Progenitor cell of endocrine pancreas (in vitro differentiated cells): ENCODE measurements at regions not wholly inside any gene's neighbourhood (a gene's known extent, or its start where the extent isn't known, plus 50 kb on each side); places are given as distances from the start of the nearest gene placed in this dataset.

Experiments used
- DNase-seq: peaks from one replicate; pipeline ENCODE4 v3.0.0; 2021; ENCODE audit warnings: low spot score; ENCODE audit not compliant: unreplicated experiment
- H3K27ac Mint-ChIP-seq: 2 replicates; pipeline ENCODE4 v1.8.0; 2021; ENCODE audit warnings: mild to moderate bottlenecking, moderate library complexity, mixed read lengths
- H3K27me3 Mint-ChIP-seq: 2 replicates; pipeline ENCODE4 v1.8.0; 2021; ENCODE audit warnings: mixed read lengths
- H3K36me3 Mint-ChIP-seq: 2 replicates; pipeline ENCODE4 v1.8.0; 2022; ENCODE audit warnings: mixed read lengths; ENCODE audit not compliant: insufficient read depth
- H3K4me1 Mint-ChIP-seq: 2 replicates; pipeline ENCODE4 v1.8.0; 2021; ENCODE audit warnings: low read depth, mixed read lengths
- H3K4me3 Mint-ChIP-seq: 2 replicates; pipeline ENCODE4 v1.8.0; 2021; ENCODE audit warnings: low read depth, mild to moderate bottlenecking, moderate library complexity, mixed read lengths
- H3K9me3 Mint-ChIP-seq: 2 replicates; pipeline ENCODE4 v1.8.0; 2021; ENCODE audit warnings: low read depth, mixed read lengths
- TF ChIP-seq, protein P1 (sequence below): fragments of 200-600 bp; sonication (generic); IDR thresholded peaks from one replicate; pipeline ENCODE4 v1.5.0; 2021; ENCODE audit warnings: antibody characterized with exemption, mild to moderate bottlenecking; ENCODE audit not compliant: unreplicated experiment

DNA sequence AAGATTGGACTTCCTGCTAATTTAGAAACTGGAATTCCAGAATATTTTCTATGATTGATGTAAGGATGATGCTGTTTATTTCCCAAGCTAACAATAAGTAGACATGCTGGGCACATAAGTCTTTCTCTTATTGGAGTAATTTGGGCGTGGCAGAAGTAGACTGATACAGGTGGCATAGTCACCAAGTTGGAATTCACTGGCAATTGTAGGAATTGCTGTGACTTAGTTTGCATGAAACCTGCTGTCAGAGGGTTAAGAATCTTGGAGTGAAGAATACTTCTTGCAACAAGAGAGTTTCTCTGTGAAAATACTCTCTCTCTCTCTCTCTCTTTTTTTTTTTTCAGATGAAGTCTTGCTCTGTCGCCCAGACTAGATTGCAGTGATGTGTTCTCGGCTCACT, 569.7 kb downstream of the REEP3 start:
- no peaks in the 10 kb centered on the region for H3K36me3 Mint-ChIP-seq
- H3K27ac Mint-ChIP-seq: no peak overlapping the region
- no peaks in the 10 kb centered on the region for H3K27me3 Mint-ChIP-seq
- H3K4me1 Mint-ChIP-seq: peaks cover 1% of the 10 kb centered on the region
- TF ChIP-seq, protein P1, sequence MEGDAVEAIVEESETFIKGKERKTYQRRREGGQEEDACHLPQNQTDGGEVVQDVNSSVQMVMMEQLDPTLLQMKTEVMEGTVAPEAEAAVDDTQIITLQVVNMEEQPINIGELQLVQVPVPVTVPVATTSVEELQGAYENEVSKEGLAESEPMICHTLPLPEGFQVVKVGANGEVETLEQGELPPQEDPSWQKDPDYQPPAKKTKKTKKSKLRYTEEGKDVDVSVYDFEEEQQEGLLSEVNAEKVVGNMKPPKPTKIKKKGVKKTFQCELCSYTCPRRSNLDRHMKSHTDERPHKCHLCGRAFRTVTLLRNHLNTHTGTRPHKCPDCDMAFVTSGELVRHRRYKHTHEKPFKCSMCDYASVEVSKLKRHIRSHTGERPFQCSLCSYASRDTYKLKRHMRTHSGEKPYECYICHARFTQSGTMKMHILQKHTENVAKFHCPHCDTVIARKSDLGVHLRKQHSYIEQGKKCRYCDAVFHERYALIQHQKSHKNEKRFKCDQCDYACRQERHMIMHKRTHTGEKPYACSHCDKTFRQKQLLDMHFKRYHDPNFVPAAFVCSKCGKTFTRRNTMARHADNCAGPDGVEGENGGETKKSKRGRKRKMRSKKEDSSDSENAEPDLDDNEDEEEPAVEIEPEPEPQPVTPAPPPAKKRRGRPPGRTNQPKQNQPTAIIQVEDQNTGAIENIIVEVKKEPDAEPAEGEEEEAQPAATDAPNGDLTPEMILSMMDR: no peak
- DNase-seq: no peak
- H3K4me3 Mint-ChIP-seq: no peak overlapping the region
- no peaks in the 10 kb centered on the region for H3K9me3 Mint-ChIP-seq

DNA sequence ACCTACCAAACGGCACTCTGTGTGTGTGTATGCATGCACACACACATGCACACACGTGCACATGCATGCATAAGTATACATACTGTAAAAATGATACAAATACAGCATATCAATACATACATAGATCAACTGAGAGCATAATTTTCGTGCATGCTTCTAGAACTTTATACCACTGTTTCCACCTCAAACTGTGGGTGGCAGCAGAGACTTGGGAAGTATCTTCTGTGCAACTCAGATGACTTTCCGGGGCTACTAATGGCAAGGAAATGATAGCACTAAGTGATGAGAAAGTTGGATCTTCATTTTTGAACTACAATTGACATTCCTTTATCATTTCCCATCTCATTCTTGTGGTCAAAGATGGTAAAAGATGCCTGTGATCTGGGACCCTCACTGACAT, 570.7 kb downstream of the REEP3 start:
- Mint-ChIP-seq H3K4me1 (no peaks in the 10 kb centered on the region), H3K4me3 (no peak overlapping the region), H3K27ac (no peak overlapping the region), H3K36me3 (no peaks in the 10 kb centered on the region), H3K27me3 (no peaks in the 10 kb centered on the region), H3K9me3 (no peaks in the 10 kb centered on the region)
- TF ChIP-seq, protein P1: peak; percentile 52
- no peak for DNase-seq

DNA sequence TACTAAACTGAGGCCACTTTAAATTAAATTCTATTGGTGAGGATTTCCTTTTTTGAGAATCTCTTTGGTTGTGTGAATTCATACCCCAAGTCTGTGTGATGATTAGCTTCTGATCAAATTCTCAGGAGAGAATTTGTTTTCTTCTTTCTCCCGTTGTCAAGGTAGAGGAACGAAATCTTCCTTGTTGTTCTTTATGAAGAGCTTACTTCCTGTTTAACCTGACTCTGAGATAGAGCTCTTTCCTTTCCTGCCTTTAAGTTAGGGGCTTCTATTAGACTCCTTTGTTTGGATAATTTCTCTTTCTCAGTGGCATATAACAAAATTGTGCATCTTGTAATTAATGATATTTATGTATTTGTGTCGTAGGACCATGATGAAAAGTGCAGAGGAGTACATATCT, 572.1 kb downstream of the REEP3 start:
- H3K4me3 Mint-ChIP-seq: no peak overlapping the region
- H3K27me3 Mint-ChIP-seq: no peaks in the 10 kb centered on the region
- no peak for DNase-seq
- TF ChIP-seq, protein P1: no peak
- no peak overlapping the region for H3K27ac Mint-ChIP-seq
- no peaks in the 10 kb centered on the region for H3K4me1 Mint-ChIP-seq
- H3K9me3 Mint-ChIP-seq: no peaks in the 10 kb centered on the region
- no peaks in the 10 kb centered on the region for H3K36me3 Mint-ChIP-seq

DNA sequence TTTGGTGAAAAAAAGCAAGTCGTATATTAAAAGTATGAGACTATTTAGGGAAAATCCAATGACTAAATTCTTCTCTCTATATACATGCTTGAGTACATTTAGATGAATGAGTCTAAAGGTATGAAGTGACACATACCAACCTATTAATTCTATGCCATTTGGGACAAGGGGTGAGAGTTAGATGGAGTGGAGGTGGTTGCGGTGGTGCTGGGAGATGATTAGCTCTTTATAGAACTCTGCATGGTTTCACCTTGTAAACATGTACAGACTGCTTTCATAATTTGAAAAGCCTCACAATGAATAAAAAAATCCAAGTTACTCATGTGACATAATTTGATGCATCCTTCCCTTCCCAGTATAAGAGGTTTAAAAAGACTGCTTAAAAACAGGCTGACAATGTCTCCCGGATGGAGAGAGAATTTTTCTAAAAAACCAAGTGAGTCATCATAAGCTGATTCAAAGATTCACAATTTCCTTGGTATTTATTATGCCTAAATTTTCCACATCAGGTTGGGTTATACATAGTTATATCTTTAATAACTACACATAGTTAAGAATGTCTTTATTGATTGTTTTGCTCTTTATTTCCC, 572.8 kb downstream of the REEP3 start:
- Mint-ChIP-seq H3K4me3 (no peak overlapping the region), H3K4me1 (no peaks in the 10 kb centered on the region), H3K27ac (no peak overlapping the region), H3K9me3 (no peaks in the 10 kb centered on the region), H3K36me3 (no peaks in the 10 kb centered on the region), H3K27me3 (no peaks in the 10 kb centered on the region)
- DNase-seq: no peak
- TF ChIP-seq, protein P1: no peak

DNA sequence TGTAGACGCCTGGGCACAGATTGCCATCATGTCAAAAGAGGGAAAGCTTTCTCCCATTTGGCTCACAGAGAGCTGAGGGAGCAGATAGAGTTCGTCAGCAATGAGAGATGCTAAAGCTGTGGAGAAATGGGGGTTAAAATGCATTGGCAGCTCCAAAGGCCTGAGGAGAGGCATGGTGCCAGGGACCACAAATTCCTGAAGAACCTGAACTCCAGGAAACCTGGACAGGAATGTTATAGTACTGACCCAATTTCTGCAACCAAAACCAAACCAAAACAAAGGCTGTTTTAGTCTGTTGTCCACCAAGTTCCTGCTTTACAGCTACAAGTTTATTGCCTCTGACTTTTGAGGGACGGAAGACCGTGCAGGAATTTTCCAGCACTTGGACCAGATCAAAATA, 575.7 kb downstream of the REEP3 start:
- DNase-seq: no peak
- H3K4me3 Mint-ChIP-seq: no peak overlapping the region
- TF ChIP-seq, protein P1: no peak
- no peaks in the 10 kb centered on the region for H3K36me3 Mint-ChIP-seq
- no peak overlapping the region for H3K27ac Mint-ChIP-seq
- H3K9me3 Mint-ChIP-seq: no peaks in the 10 kb centered on the region
- no peaks in the 10 kb centered on the region for H3K4me1 Mint-ChIP-seq
- H3K27me3 Mint-ChIP-seq: no peaks in the 10 kb centered on the region
